PC-9 (cell line): ENCODE measurements at regions not wholly inside any gene's neighbourhood (a gene's known extent, or its start where the extent isn't known, plus 50 kb on each side); places are given as distances from the start of the nearest gene placed in this dataset.

Source experiments
- BruUV-seq: library from RNA; stranded (reverse); fragments of 400-500 nt; replicated peaks from 2 replicates; lab custom pipeline; 2021; lab: Mats Ljungman, UMichigan
- CTCF ChIA-PET: fragments of 300-600 bp; sonication (Branson Sonifier 250); formaldehyde crosslinking; loops from one replicate; lab custom pipeline; 2022; ENCODE audit warnings: antibody characterized with exemption; lab: Charles Lee
- POLR2A ChIA-PET: fragments of 300-600 bp; sonication (Branson Sonifier 250); formaldehyde crosslinking; loops from one replicate; lab custom pipeline; 2022; ENCODE audit warnings: antibody characterized with exemption; ENCODE audit not compliant: unreplicated experiment; lab: Charles Lee
- DNase-seq, 2 experiments: peaks; one replicate each; pipeline versions ENCODE4 v3.0.0 to v3.0.0-alpha.2; 2015 to 2022; ENCODE audit warnings: mixed read lengths in 1 of 2
- H2AFZ ChIP-seq: fragments of 200-600 bp; sonication (generic); 2 replicates; pipeline ENCODE4 v1.8.1; 2017; ENCODE audit warnings: antibody characterized with exemption
- H3F3A ChIP-seq: fragments of 200-600 bp; sonication (generic); 2 replicates; pipeline ENCODE4 v1.8.1; 2017; ENCODE audit warnings: antibody characterized with exemption, mild to moderate bottlenecking, low read depth; ENCODE audit not compliant: insufficient read depth
- H3K27ac ChIP-seq: fragments of 200-600 bp; sonication (generic); 2 replicates; pipeline ENCODE4 v1.6.1; 2016; ENCODE audit warnings: mixed run types
- H3K27me3 ChIP-seq: fragments of 200-600 bp; sonication (generic); 2 replicates; pipeline ENCODE4 v1.6.1; 2016; ENCODE audit warnings: low read depth, mixed run types; ENCODE audit not compliant: insufficient read depth
- H3K36me3 ChIP-seq: fragments of 200-600 bp; sonication (generic); 2 replicates; pipeline ENCODE4 v1.6.1; 2016; ENCODE audit warnings: low read depth, mixed run types
- H3K4me1 ChIP-seq: fragments of 200-600 bp; sonication (generic); replicated peaks from 2 replicates; pipeline ENCODE4 v1.6.1; 2016; ENCODE audit warnings: mixed run types; ENCODE audit not compliant: insufficient read depth
- H3K4me2 ChIP-seq: fragments of 200-600 bp; sonication (generic); 2 replicates; pipeline ENCODE4 v1.6.1; 2017; ENCODE audit warnings: mixed run types
- H3K4me3 ChIP-seq: fragments of 200-600 bp; sonication (generic); 2 replicates; pipeline ENCODE4 v1.6.1; 2016; ENCODE audit warnings: mixed run types
- H3K79me2 ChIP-seq: fragments of 200-600 bp; sonication (generic); 2 replicates; pipeline ENCODE4 v1.6.1; 2017; ENCODE audit warnings: low read depth, mixed run types
- H3K9me2 ChIP-seq: fragments of 200-600 bp; sonication (generic); 2 replicates; pipeline ENCODE4 v1.8.1; 2017; ENCODE audit warnings: mild to moderate bottlenecking; ENCODE audit not compliant: insufficient read depth
- H3K9me3 ChIP-seq: fragments of 200-600 bp; sonication (generic); 2 replicates; pipeline ENCODE4 v1.8.1; 2016; ENCODE audit warnings: low read depth; ENCODE audit not compliant: insufficient read depth
- H4K20me1 ChIP-seq: fragments of 200-600 bp; sonication (generic); 2 replicates; pipeline ENCODE4 v1.8.1; 2017; ENCODE audit not compliant: insufficient read depth
- CTCF ChIP-seq: fragments of 200-600 bp; sonication (generic); conservative IDR thresholded peaks from 2 replicates; pipeline ENCODE4 v1.6.1; 2017; ENCODE audit warnings: mixed run types, antibody characterized with exemption, mild to moderate bottlenecking, moderate library complexity
- EZH2 ChIP-seq: fragments of 200-600 bp; sonication (generic); IDR thresholded peaks from 2 replicates; pipeline ENCODE4 v1.8.0; 2017; ENCODE audit warnings: antibody characterized with exemption, low read depth
- intact Hi-C: fragments of 100-400 bp; cut with micrococcal nuclease; formaldehyde crosslinking; loops from one replicate; pipeline ENCODE4 v1.10.0; 2022; ENCODE audit not compliant: unreplicated experiment

- no TSS peak for BruUV-seq
- Histone ChIP-seq H3K9me3 (no peaks in the 10 kb centered on the region), H4K20me1 (no peaks in the 10 kb centered on the region), H3K27ac (no peak overlapping the region), H3K9me2 (no peaks in the 10 kb centered on the region), H3K4me1 (no peaks in the 10 kb centered on the region), H3F3A (no peaks in the 10 kb centered on the region), H3K27me3 (peaks cover 73% of the 10 kb centered on the region), H3K4me3 (no peak overlapping the region), H3K79me2 (no peaks in the 10 kb centered on the region), H3K36me3 (no peaks in the 10 kb centered on the region), H2AFZ (no peak overlapping the region), H3K4me2 (no peak overlapping the region)
- CTCF ChIA-PET: no interaction called here
- POLR2A ChIA-PET: no interaction called here
- TF ChIP-seq CTCF (no peak), EZH2 (no peak)
- no peak for DNase-seq
- intact Hi-C loops: no loop called here
Measured at GRCh38 chr4:8728536-8729407, 136.2 kb downstream of the CPZ start.

GRCh38 chr4:8727546-8728510 is 135.3 kb downstream of the CPZ start:
- ChIA-PET CTCF (no interaction called here), POLR2A (no interaction called here)
- H2AFZ ChIP-seq: no peak overlapping the region
- H3K27ac ChIP-seq: no peak overlapping the region
- DNase-seq: no peak
- H3K4me2 ChIP-seq: no peak overlapping the region
- H3F3A ChIP-seq: no peaks in the 10 kb centered on the region
- H3K79me2 ChIP-seq: no peaks in the 10 kb centered on the region
- H3K4me3 ChIP-seq: no peak overlapping the region
- no peak for TF ChIP-seq CTCF
- no peak for TF ChIP-seq EZH2
- no peaks in the 10 kb centered on the region for H4K20me1 ChIP-seq
- no TSS peak for BruUV-seq
- H3K4me1 ChIP-seq: no peaks in the 10 kb centered on the region
- H3K9me3 ChIP-seq: no peaks in the 10 kb centered on the region
- intact Hi-C loops: no loop called here
- H3K9me2 ChIP-seq: no peaks in the 10 kb centered on the region
- H3K27me3 ChIP-seq: peaks cover 75% of the 10 kb centered on the region
- no peaks in the 10 kb centered on the region for H3K36me3 ChIP-seq

- BruUV-seq: no TSS peak
- no peaks in the 10 kb centered on the region for H3K9me2 ChIP-seq
- no peak overlapping the region for H3K4me2 ChIP-seq
- H3K79me2 ChIP-seq: no peaks in the 10 kb centered on the region
- H3K36me3 ChIP-seq: no peaks in the 10 kb centered on the region
- no peaks in the 10 kb centered on the region for H3K4me1 ChIP-seq
- TF ChIP-seq CTCF: no peak
- no peak for TF ChIP-seq EZH2
- DNase-seq: no peak
- H2AFZ ChIP-seq: no peak overlapping the region
- H3K27me3 ChIP-seq: peaks cover 74% of the 10 kb centered on the region
- H3K27ac ChIP-seq: no peak overlapping the region
- no peaks in the 10 kb centered on the region for H4K20me1 ChIP-seq
- POLR2A ChIA-PET: no interaction called here
- no peak overlapping the region for H3K4me3 ChIP-seq
- intact Hi-C loops: no loop called here
- no peaks in the 10 kb centered on the region for H3K9me3 ChIP-seq
- CTCF ChIA-PET: no interaction called here
- no peaks in the 10 kb centered on the region for H3F3A ChIP-seq
Measured at GRCh38 chr4:8727131-8727530, 134.6 kb downstream of the CPZ start.
